ENCODE measurements at regions not wholly inside any gene's neighbourhood (a gene's known extent, or its start where the extent isn't known, plus 50 kb on each side); places are given as distances from the start of the nearest gene placed in this dataset.

GRCh38 chr1:42037586-42037985, 115.6 kb upstream of the GUCA2B start:
- no peaks in the 10 kb centered on the region for H3K9me3 ChIP-seq (ENCODE audit: low read depth, low read length)
- peaks cover 8% of the 10 kb centered on the region for H4K20me1 ChIP-seq (ENCODE audit: insufficient read depth, low read length)
- H3K36me3 ChIP-seq (ENCODE audit: insufficient read depth, low read length) = no peaks in the 10 kb centered on the region
- H3K27ac ChIP-seq (ENCODE audit: low read depth, low read length) = no peak overlapping the region
- H3K4me2 ChIP-seq (ENCODE audit: insufficient read depth, low read length) = no peak overlapping the region
- H3K4me1 ChIP-seq (ENCODE audit: insufficient read depth, low read length) = peaks cover 10% of the 10 kb centered on the region
- TF ChIP-seq CTCF (IDR thresholded peaks at IDR 0.05; ENCODE audit: extremely low read depth, low read depth, low read length) = no peak
- peaks cover 5% of the 10 kb centered on the region for H3K79me2 ChIP-seq (ENCODE audit: insufficient read depth, low read length)
- H3K4me3 ChIP-seq (ENCODE audit: insufficient read depth, low read length) = no peak overlapping the region
- no peak overlapping the region for H2AFZ ChIP-seq (ENCODE audit: low read length)
- DNase-seq (ENCODE audit: insufficient read length, low spot score, missing footprints) = no peak
- H3K27me3 ChIP-seq (ENCODE audit: insufficient read depth, low read length) = peaks cover 25% of the 10 kb centered on the region

GRCh38 chr1:42037161-42037560, 116.0 kb upstream of the GUCA2B start:
- Histone ChIP-seq H3K27ac (ENCODE audit: low read depth, low read length) (no peak overlapping the region), H3K9me3 (ENCODE audit: low read depth, low read length) (no peaks in the 10 kb centered on the region), H3K4me1 (ENCODE audit: insufficient read depth, low read length) (peaks cover 10% of the 10 kb centered on the region), H3K36me3 (ENCODE audit: insufficient read depth, low read length) (no peaks in the 10 kb centered on the region), H3K27me3 (ENCODE audit: insufficient read depth, low read length) (peaks cover 25% of the 10 kb centered on the region), H3K4me2 (ENCODE audit: insufficient read depth, low read length) (no peak overlapping the region), H4K20me1 (ENCODE audit: insufficient read depth, low read length) (peaks cover 9% of the 10 kb centered on the region), H3K79me2 (ENCODE audit: insufficient read depth, low read length) (peaks cover 6% of the 10 kb centered on the region), H3K4me3 (ENCODE audit: insufficient read depth, low read length) (no peak overlapping the region), H2AFZ (ENCODE audit: low read length) (no peak overlapping the region)
- DNase-seq (ENCODE audit: insufficient read length, low spot score, missing footprints) = no peak
- TF ChIP-seq CTCF (IDR thresholded peaks at IDR 0.05; ENCODE audit: extremely low read depth, low read depth, low read length) = no peak

DNA sequence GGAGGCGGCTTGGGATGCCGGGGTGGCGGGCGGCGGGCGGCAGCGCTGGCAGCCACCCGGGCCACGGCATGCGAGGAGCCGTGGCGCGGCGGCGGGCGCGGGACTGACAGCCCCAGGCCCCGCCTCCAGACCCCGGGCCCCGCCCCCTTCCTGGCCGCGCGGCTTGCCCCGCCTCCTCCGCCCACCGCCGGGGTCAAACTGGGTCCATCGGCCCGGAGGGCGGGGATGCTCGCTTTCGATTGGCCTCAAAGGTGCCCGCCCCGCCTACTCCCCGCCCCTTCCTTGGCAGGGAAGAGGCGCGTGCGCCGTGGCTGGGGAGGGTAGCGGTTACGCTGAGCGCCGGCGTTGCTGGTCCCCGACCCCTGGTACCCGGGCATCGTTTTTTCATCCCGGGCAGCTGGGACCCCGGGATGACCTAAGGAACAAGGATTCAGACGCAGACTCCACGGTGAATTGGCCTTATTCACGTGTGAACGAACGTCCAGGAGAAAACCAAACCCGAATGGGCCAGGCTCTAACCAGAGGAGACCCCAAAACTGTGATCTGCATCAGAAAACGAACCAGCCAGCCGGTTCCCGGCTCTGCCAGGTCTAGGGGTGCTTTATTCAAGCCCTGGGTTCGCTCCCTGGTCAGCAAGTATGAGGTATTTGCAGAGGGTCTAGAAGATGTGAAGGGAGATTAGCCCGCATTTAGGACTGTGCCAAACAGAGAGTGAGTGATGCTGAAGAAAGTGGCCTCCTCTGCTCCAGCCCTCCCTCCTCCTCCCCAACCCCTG, 117.2 kb upstream of the GUCA2B start:
- Histone ChIP-seq H2AFZ (ENCODE audit: low read length) (peak overlapping the region; percentile 99), H4K20me1 (ENCODE audit: insufficient read depth, low read length) (peaks cover 9% of the 10 kb centered on the region), H3K27me3 (ENCODE audit: insufficient read depth, low read length) (peaks cover 30% of the 10 kb centered on the region), H3K79me2 (ENCODE audit: insufficient read depth, low read length) (peaks cover 6% of the 10 kb centered on the region), H3K4me3 (ENCODE audit: insufficient read depth, low read length) (peak overlapping the region; percentile 95), H3K9me3 (ENCODE audit: low read depth, low read length) (no peaks in the 10 kb centered on the region), H3K4me1 (ENCODE audit: insufficient read depth, low read length) (peaks cover 10% of the 10 kb centered on the region), H3K4me2 (ENCODE audit: insufficient read depth, low read length) (peak overlapping the region; percentile 99), H3K27ac (ENCODE audit: low read depth, low read length) (peak overlapping the region; percentile 42), H3K36me3 (ENCODE audit: insufficient read depth, low read length) (no peaks in the 10 kb centered on the region)
- peak; percentile 100 for DNase-seq (ENCODE audit: insufficient read length, low spot score, missing footprints)
- TF ChIP-seq CTCF (IDR thresholded peaks at IDR 0.05; ENCODE audit: extremely low read depth, low read depth, low read length) = no peak

GRCh38 chr1:42035205-42035829, 116.6 kb upstream of the HIVEP3 start:
- H3K27me3 ChIP-seq (ENCODE audit: insufficient read depth, low read length) = peaks cover 30% of the 10 kb centered on the region
- peak; percentile 95 for DNase-seq (ENCODE audit: insufficient read length, low spot score, missing footprints)
- H3K36me3 ChIP-seq (ENCODE audit: insufficient read depth, low read length) = no peaks in the 10 kb centered on the region
- peaks cover 9% of the 10 kb centered on the region for H4K20me1 ChIP-seq (ENCODE audit: insufficient read depth, low read length)
- no peaks in the 10 kb centered on the region for H3K9me3 ChIP-seq (ENCODE audit: low read depth, low read length)
- peak overlapping the region; percentile 88 for H3K4me2 ChIP-seq (ENCODE audit: insufficient read depth, low read length)
- peak overlapping the region; percentile 33 for H3K27ac ChIP-seq (ENCODE audit: low read depth, low read length)
- peaks cover 6% of the 10 kb centered on the region for H3K79me2 ChIP-seq (ENCODE audit: insufficient read depth, low read length)
- peak overlapping the region; percentile 93 for H2AFZ ChIP-seq (ENCODE audit: low read length)
- H3K4me3 ChIP-seq (ENCODE audit: insufficient read depth, low read length) = peak overlapping the region; percentile 95
- peaks cover 10% of the 10 kb centered on the region for H3K4me1 ChIP-seq (ENCODE audit: insufficient read depth, low read length)
- no peak for TF ChIP-seq CTCF (IDR thresholded peaks at IDR 0.05; ENCODE audit: extremely low read depth, low read depth, low read length)
